Adipocyte (in vitro differentiated cells): ENCODE measurements at regions not wholly inside any gene's neighbourhood (a gene's known extent, or its start where the extent isn't known, plus 50 kb on each side); places are given as distances from the start of the nearest gene placed in this dataset.

Experiments
- DNase-seq: peaks from one replicate; pipeline ENCODE4 v3.0.0-alpha.2; 2015; ENCODE audit warnings: low read depth
- H3K27me3 ChIP-seq: replicated peaks from 2 replicates; pipeline ENCODE4 v1.7.0; 2013; ENCODE audit warnings: mild to moderate bottlenecking, low read length, moderate library complexity; ENCODE audit not compliant: control insufficient read depth, insufficient read depth
- H3K36me3 ChIP-seq: 2 replicates; pipeline ENCODE4 v1.7.0; 2013; ENCODE audit warnings: low read length, mild to moderate bottlenecking, moderate library complexity; ENCODE audit not compliant: control insufficient read depth, insufficient read depth, severe bottlenecking
- H3K4me1 ChIP-seq: 2 replicates; pipeline ENCODE4 v1.7.0; 2013; ENCODE audit warnings: mild to moderate bottlenecking, low read length, moderate library complexity; ENCODE audit not compliant: control insufficient read depth, insufficient read depth
- H3K4me3 ChIP-seq: 2 replicates; pipeline ENCODE4 v1.7.0; 2013; ENCODE audit warnings: mild to moderate bottlenecking, low read length, moderate library complexity
- H3K9ac ChIP-seq: 2 replicates; pipeline ENCODE4 v1.7.0; 2013; ENCODE audit warnings: mild to moderate bottlenecking, low read length, moderate library complexity
- H3K9me3 ChIP-seq: 2 replicates; pipeline ENCODE4 v1.7.0; 2013; ENCODE audit warnings: mild to moderate bottlenecking, low read length, moderate library complexity; ENCODE audit not compliant: control insufficient read depth

DNA sequence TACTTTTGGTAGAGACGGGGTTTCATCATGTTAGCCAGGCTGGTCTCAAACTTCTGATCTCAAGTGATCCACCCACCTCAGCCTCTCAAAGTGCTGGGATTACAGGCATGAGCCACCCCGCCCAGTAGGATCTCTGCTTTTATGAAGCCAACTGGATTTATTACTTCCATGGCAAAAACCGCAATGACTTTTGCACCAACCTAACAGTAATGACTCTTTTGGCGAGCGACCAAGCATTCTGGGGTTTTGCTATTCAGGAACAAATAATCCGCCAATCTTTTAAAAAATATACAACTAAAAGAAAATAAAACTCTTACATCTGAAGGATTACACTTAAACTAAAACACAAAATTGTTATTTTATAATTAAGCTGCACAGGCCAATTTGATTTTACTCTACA, 260.6 kb downstream of the ZEB2 start:
- H3K9me3 ChIP-seq = peaks cover 14% of the 10 kb centered on the region
- H3K4me1 ChIP-seq = peaks cover 11% of the 10 kb centered on the region
- no peaks in the 10 kb centered on the region for H3K36me3 ChIP-seq
- no peak for DNase-seq
- H3K9ac ChIP-seq = no peak overlapping the region
- no peak overlapping the region for H3K4me3 ChIP-seq
- H3K27me3 ChIP-seq = no peaks in the 10 kb centered on the region

DNA sequence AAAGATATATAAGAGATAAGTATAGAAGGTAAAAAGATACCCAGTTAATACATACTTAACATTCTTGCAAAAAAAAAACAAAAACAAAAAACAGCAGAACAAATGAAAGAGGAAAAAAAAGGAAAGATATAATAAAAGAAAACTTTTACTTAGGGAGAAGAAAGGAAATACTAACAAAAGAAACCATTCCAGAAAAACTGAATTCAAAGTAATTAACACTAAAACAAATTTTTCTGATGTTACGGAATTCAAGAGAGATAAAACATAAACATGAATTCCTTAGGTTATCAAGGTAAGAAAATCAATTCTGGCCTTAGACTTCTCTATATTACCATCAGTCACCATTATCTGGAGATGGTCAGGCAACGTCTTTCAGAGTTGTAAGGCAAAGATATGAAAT, 261.8 kb downstream of the ZEB2 start:
- no peaks in the 10 kb centered on the region for H3K27me3 ChIP-seq
- H3K9me3 ChIP-seq = peaks cover 22% of the 10 kb centered on the region
- no peaks in the 10 kb centered on the region for H3K36me3 ChIP-seq
- H3K4me3 ChIP-seq = peak overlapping the region; percentile 39
- DNase-seq = no peak
- no peak overlapping the region for H3K9ac ChIP-seq
- H3K4me1 ChIP-seq = peaks cover 11% of the 10 kb centered on the region

DNA sequence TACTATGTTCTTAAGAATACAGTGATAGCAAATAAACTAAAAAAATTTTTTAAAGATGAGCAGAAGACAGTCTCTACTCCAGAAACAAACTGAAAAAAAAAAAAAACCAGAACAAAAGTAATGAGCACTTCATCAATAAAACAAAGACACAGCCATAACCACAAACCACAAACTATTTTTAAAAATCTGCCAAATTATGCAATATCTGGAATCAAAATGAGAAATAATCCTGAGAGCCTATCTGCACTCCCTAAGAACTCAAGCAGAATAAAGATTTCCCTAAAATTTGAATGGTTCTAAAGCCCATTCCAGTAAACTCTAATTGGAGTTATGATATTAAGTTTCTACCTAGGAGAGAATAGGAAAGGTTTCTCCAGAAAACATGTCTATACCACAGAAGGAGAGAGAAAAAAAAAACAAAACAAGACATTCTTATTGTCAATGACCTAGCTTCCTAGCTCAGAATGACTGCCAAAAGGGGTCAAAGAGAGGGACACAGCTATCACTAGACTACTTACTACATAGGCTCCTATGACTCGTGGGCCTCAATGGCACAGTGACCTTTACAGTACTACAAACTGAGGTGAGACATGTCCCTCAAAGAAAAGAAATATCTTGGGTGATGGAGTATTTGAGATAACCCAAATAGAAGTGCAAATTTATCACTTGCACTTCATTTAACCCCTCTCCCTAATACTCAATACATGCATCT, 262.8 kb downstream of the ZEB2 start:
- H3K9me3 ChIP-seq = peaks cover 32% of the 10 kb centered on the region
- H3K9ac ChIP-seq = no peak overlapping the region
- no peaks in the 10 kb centered on the region for H3K27me3 ChIP-seq
- peaks cover 11% of the 10 kb centered on the region for H3K4me1 ChIP-seq
- DNase-seq = peak; percentile 58
- H3K36me3 ChIP-seq = no peaks in the 10 kb centered on the region
- no peak overlapping the region for H3K4me3 ChIP-seq

DNA sequence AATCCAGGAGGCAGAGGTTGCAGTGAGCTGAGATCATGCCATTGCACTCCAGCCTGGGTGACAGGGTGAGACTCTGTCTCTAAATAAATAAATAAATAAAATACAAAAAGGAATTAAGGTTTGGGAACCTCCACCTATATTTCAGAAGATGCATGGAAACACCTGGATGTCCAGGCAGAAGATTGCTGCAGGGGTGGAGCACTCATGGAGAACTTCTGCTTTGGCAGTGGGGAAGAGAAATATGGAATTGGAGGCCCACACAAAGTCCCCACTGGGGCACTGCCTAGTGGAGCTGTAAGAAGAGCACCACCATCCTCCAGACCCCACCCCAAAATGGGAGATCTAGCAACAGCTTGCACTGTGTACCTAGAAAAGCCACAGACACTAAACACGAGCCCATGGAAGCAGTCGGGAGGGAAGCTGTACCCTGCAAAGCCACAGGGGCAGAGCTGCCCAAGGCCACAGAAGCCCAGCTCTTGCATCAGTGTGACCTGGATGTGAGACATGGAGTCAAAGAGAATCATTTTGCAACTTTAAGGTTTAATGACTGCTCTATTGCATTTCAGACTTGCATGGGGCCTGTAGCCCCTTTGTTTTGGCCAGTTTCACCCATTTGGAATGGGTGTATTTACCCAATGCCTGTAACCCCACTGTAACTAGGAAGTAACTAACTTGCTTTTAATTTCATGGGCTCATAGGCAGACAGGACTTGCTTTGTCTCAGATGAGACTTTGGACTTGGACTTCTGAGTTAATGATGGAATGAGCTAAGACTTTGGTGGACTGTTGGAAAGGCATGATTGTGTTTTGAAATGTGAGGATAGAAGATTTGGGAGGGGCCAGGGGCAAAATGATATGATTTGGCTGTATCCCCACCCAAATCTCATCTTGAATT, 265.3 kb downstream of the ZEB2 start:
- H3K9ac ChIP-seq = no peak overlapping the region
- H3K36me3 ChIP-seq = no peaks in the 10 kb centered on the region
- H3K4me3 ChIP-seq = no peak overlapping the region
- no peaks in the 10 kb centered on the region for H3K27me3 ChIP-seq
- H3K9me3 ChIP-seq = peaks cover 34% of the 10 kb centered on the region
- H3K4me1 ChIP-seq = peaks cover 11% of the 10 kb centered on the region
- DNase-seq = no peak

DNA sequence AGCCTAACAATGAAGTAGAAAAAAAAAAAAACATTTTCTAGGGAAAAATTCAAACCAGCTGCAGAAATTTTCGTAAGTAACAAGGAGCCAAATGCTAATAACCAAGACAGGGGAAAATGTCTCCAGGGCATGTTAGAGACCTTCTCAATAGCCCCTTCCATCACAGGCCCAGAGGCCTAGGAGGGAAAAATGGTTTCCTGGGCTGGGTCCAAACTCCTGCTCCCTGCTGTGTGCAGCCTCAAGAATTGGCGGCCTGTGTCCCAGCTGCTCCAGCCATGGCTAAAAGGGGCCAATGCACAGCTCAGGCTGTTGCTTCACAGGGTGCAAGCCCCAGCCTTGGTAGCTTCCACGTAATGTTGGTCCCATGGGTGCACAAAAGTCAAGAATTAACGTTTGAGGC, 266.2 kb downstream of the ZEB2 start:
- H3K36me3 ChIP-seq = no peaks in the 10 kb centered on the region
- no peak overlapping the region for H3K9ac ChIP-seq
- H3K27me3 ChIP-seq = no peaks in the 10 kb centered on the region
- H3K9me3 ChIP-seq = peaks cover 32% of the 10 kb centered on the region
- peaks cover 17% of the 10 kb centered on the region for H3K4me1 ChIP-seq
- no peak overlapping the region for H3K4me3 ChIP-seq
- DNase-seq = no peak

DNA sequence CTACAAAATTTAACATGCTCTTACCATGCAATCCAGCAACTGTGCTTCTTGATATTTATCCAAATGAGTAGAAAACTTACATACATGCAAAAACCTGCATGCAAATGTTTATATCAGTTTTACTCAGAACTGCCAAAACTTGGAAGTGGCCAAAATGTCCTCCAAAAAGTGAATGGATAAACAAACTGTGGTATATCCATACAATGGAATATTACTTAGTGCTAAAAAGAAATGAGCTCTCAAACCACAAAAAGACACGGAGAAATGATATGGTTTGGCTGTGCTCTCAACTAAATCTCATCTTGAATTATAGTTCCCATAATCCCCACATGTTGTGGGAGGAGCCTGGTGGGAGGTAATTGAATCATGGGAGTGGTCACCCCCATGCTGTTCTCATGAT, 267.2 kb downstream of the ZEB2 start:
- peaks cover 19% of the 10 kb centered on the region for H3K4me1 ChIP-seq
- H3K4me3 ChIP-seq = no peak overlapping the region
- H3K36me3 ChIP-seq = no peaks in the 10 kb centered on the region
- no peak for DNase-seq
- no peak overlapping the region for H3K9ac ChIP-seq
- H3K9me3 ChIP-seq = peaks cover 22% of the 10 kb centered on the region
- H3K27me3 ChIP-seq = no peaks in the 10 kb centered on the region

DNA sequence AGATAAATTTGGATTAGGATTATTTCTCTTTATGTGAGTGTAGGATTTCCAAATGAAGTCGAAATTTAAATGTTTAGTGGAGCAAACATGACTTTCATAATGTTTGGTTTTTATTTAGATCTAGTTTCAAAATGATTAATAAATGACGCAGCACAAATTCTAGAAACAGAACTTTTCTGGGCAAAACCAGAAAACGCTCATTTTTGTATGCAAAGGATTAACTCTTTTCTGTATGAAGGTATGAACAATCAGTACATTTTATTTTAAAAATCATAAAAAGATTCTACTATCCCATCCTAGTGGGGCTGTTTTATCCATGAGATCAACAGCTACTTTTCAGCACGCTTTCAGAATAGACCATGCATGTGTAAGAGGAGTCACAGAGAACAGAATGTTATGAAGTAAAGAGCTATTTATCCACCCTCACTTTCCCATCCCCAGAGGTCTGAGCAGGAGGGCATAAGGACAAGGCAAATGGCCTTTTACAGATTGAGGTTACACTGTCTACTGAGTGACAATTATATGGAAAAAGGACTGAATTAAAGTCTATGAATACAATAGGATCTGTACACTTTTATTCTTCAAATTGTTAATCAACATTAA, 270.8 kb downstream of the ZEB2 start:
- DNase-seq = no peak

DNA sequence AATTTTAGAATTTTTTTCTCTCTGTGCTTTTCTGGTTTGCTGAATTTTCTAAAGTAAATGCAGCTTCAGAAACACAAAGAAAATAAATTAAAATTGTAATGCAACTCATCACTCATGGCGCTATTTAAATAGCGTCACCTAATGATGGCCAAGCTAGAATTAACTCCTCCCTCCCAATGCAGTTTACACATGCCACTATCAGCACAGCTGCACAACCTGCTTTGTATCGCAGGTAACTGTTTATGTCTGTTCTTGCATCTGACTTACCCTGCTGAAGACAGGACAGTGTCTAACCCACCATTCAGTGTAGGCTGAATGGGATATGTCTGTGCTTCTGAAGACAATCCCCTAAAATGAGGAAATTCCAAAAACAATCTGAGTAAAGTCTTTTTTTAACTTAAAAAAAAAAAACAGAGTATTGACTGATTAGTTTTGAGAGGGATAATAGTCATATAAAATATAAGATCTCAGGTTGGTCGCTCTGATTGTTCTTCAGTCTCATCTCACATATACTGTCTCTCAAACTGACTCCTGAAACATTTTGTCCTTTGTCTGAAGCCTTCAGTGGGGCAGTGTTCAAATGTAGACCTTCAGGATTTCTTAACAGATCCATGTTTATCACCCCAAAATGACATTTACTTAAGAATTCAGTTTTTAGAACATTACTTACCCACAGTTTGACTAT, 271.4 kb downstream of the ZEB2 start:
- Histone ChIP-seq H3K36me3 (no peaks in the 10 kb centered on the region), H3K4me1 (peaks cover 8% of the 10 kb centered on the region), H3K4me3 (peak overlapping the region; percentile 18), H3K9me3 (peaks cover 16% of the 10 kb centered on the region), H3K9ac (peak overlapping the region; percentile 45), H3K27me3 (no peaks in the 10 kb centered on the region)
- DNase-seq = no peak

More for the DNA sequence above, 270.8 kb downstream of the ZEB2 start:
- peaks cover 8% of the 10 kb centered on the region for H3K4me1 ChIP-seq
- peak overlapping the region; percentile 45 for H3K9ac ChIP-seq
- H3K27me3 ChIP-seq = no peaks in the 10 kb centered on the region
- no peaks in the 10 kb centered on the region for H3K36me3 ChIP-seq
- peak overlapping the region; percentile 18 for H3K4me3 ChIP-seq
- peaks cover 21% of the 10 kb centered on the region for H3K9me3 ChIP-seq

DNA sequence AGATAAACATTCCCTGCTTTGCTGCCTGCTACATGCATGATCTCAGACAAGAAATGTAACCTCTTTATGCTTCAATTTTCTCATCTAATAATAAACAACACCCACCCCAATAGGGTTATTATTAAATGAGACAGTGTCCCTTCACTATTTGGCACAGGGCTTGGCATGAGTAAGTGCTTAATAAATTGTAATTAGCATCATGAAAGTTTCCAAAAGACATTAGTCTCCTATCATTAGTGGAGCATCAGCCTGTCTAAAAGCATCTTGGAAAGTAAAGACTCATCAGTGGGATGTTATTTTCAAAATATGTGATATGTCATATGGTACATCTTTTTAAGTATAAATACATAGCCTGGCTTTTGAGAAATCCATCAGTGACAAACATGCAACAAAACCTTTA, 275.0 kb downstream of the ZEB2 start:
- Histone ChIP-seq H3K9ac (no peak overlapping the region), H3K9me3 (no peaks in the 10 kb centered on the region), H3K36me3 (no peaks in the 10 kb centered on the region), H3K27me3 (no peaks in the 10 kb centered on the region), H3K4me1 (peaks cover 17% of the 10 kb centered on the region), H3K4me3 (no peak overlapping the region)
- DNase-seq = no peak

DNA sequence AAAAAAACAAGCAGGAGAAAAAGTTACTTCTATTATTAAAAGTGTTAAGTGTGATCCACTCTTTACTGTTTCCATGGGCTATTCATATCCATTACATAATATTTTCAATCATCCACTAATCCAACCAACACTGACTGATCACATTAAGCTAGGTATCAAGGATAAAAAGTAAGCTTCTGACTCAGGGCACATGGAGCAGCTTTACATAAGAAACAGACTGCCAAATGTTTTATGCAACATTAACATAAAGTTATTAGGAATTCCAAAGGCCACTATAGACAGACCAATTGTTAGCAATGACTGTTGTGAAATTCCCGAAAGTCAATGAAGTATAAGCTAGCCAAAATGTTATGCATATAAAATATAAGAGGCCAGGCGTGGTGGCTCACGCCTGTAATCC, 277.6 kb downstream of the ZEB2 start:
- Histone ChIP-seq H3K9me3 (no peaks in the 10 kb centered on the region), H3K4me3 (no peak overlapping the region), H3K27me3 (no peaks in the 10 kb centered on the region), H3K4me1 (peaks cover 21% of the 10 kb centered on the region), H3K9ac (no peak overlapping the region), H3K36me3 (no peaks in the 10 kb centered on the region)
- DNase-seq = no peak

DNA sequence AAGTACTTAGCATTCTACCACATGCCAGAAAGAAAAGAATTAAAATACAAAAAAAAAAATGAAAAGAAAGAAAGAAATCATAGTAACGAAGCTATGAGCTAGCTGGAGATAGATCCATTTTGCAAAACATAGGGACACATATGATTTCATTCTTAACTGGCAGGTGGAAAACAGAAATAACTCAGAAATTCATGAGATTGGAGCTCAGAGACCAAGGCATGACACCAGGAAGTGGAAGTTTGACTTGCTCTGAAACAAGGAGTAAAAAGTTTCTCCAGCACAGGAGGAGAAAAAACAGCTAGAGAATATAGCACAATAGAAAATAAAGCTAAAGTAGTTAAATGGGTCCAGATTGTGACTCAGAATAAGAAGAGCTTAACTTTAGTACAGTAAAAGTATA, 278.1 kb downstream of the ZEB2 start:
- DNase-seq = no peak

More for the DNA sequence above, 278.1 kb downstream of the ZEB2 start:
- H3K4me3 ChIP-seq = no peak overlapping the region
- H3K27me3 ChIP-seq = no peaks in the 10 kb centered on the region
- no peak overlapping the region for H3K9ac ChIP-seq
- H3K9me3 ChIP-seq = no peaks in the 10 kb centered on the region
- H3K36me3 ChIP-seq = no peaks in the 10 kb centered on the region
- H3K4me1 ChIP-seq = peaks cover 21% of the 10 kb centered on the region
